GM19238 (cell line): ENCODE measurements at regions not wholly inside any gene's neighbourhood (a gene's known extent, or its start where the extent isn't known, plus 50 kb on each side); places are given as distances from the start of the nearest gene placed in this dataset.

ENCODE experiments used
- DNase-seq: peaks from one replicate; pipeline ENCODE4 v3.0.0; 2011; ENCODE audit warnings: low spot score; ENCODE audit not compliant: insufficient read length

GRCh38 chr3:159804726-159805410, 183.8 kb upstream of the IL12A start:
- DNase-seq, result peak; percentile 39

- no peak for DNase-seq
Observed at GRCh38 chr3:159805411-159805772, 183.2 kb upstream of the IL12A start.

GRCh38 chr3:159806412-159806811, 182.2 kb upstream of the IL12A start:
- DNase-seq, result no peak

- DNase-seq, result no peak
Observed at GRCh38 chr3:159807137-159808040, 181.2 kb upstream of the IL12A start.

GRCh38 chr3:159813822-159814531, 174.7 kb upstream of the IL12A start:
- peak; percentile 6 for DNase-seq

GRCh38 chr3:159816512-159816911, 172.1 kb upstream of the IL12A start:
- DNase-seq, result no peak

- DNase-seq, result no peak
Observed at GRCh38 chr3:159817126-159817525, 171.5 kb upstream of the IL12A start.

GRCh38 chr3:159817571-159817970, 171.1 kb upstream of the IL12A start:
- DNase-seq, result no peak

GRCh38 chr3:159818399-159818798, 170.2 kb upstream of the IL12A start:
- no peak for DNase-seq

GRCh38 chr3:159818997-159819500, 169.6 kb upstream of the IL12A start:
- no peak for DNase-seq

- DNase-seq, result no peak
Observed at GRCh38 chr3:159819676-159820075, 169.0 kb upstream of the IL12A start.

GRCh38 chr3:159821110-159821509, 167.5 kb upstream of the IL12A start:
- no peak for DNase-seq

GRCh38 chr3:159821736-159822135, 166.9 kb upstream of the IL12A start:
- DNase-seq, result no peak

GRCh38 chr3:159823780-159824179, 164.9 kb upstream of the IL12A start:
- DNase-seq, result no peak

- DNase-seq, result no peak
Observed at GRCh38 chr3:159824333-159824732, 164.3 kb upstream of the IL12A start.

GRCh38 chr3:159825216-159825854, 163.3 kb upstream of the IL12A start:
- no peak for DNase-seq

GRCh38 chr3:159828542-159828943, 160.1 kb upstream of the IL12A start:
- DNase-seq, result no peak

GRCh38 chr3:159829056-159829455, 159.6 kb upstream of the IL12A start:
- DNase-seq, result no peak

- no peak for DNase-seq
Observed at GRCh38 chr3:159829539-159830227, 159.0 kb upstream of the IL12A start.

GRCh38 chr3:159830523-159831154, 158.0 kb upstream of the IL12A start:
- no peak for DNase-seq
